Neural cell (in vitro differentiated cells): ENCODE measurements at regions not wholly inside any gene's neighbourhood (a gene's known extent, or its start where the extent isn't known, plus 50 kb on each side); places are given as distances from the start of the nearest gene placed in this dataset.

Experiments used
- CTCF ChIP-seq: fragments of 450-650 bp; IDR thresholded peaks from 2 replicates; pipeline ENCODE4 v1.5.1; 2014; ENCODE audit warnings: antibody characterized with exemption, mild to moderate bottlenecking, moderate library complexity; ENCODE audit not compliant: poor library complexity, severe bottlenecking
- POLR2AphosphoS5 ChIP-seq: IDR thresholded peaks from 2 replicates; pipeline ENCODE4 v1.6.1; 2012
- RAD21 ChIP-seq: fragments of 450-650 bp; conservative IDR thresholded peaks from 2 replicates; pipeline ENCODE4 v1.6.1; 2014; ENCODE audit warnings: antibody characterized with exemption, mild to moderate bottlenecking, moderate library complexity
- SMC3 ChIP-seq: fragments of 450-650 bp; conservative IDR thresholded peaks from 2 replicates; pipeline ENCODE4 v1.6.1; 2014; ENCODE audit warnings: antibody characterized with exemption, mild to moderate bottlenecking, moderate library complexity; ENCODE audit not compliant: poor library complexity
- TAF1 ChIP-seq: IDR thresholded peaks from 2 replicates; pipeline ENCODE4 v1.6.1; 2012; ENCODE audit warnings: low read depth
- TF ChIP-seq, protein P1 (sequence below): IDR thresholded peaks from 2 replicates; pipeline ENCODE4 v1.6.1; 2012; ENCODE audit warnings: borderline replicate concordance

DNA sequence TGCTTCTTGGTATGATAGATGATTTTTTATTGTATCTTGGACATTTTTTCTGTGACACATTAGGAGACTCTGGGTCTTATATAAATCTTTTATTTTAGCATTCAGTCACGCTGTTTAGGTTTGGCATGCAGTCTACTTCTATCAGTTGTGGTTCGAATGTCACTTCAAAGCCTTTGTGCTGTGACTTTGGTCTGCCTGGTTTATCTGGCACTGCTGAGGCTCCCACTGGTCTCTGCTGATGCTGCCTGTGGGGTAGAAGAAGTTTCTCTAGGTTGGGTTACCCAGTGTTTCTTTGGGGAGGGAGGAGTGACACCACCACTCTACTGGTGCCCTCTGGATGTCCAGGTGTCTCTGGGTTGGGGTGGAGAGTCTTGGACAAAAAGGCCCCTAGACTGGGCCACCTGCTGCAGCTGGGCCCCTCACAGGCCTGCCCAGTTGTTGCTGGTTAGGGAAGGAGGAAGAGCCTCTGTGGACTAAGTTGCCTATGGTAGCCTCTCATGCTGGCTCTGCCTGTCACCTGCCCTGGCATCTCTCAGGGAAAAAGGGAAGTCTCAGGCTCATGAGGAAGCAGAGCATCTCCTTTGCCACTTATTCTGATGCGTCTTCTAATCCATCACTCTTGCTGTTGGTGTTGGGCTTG lies 115.4 kb upstream of the HS6ST1 start:
- no peak for TF ChIP-seq CTCF
- TF ChIP-seq, protein P1, sequence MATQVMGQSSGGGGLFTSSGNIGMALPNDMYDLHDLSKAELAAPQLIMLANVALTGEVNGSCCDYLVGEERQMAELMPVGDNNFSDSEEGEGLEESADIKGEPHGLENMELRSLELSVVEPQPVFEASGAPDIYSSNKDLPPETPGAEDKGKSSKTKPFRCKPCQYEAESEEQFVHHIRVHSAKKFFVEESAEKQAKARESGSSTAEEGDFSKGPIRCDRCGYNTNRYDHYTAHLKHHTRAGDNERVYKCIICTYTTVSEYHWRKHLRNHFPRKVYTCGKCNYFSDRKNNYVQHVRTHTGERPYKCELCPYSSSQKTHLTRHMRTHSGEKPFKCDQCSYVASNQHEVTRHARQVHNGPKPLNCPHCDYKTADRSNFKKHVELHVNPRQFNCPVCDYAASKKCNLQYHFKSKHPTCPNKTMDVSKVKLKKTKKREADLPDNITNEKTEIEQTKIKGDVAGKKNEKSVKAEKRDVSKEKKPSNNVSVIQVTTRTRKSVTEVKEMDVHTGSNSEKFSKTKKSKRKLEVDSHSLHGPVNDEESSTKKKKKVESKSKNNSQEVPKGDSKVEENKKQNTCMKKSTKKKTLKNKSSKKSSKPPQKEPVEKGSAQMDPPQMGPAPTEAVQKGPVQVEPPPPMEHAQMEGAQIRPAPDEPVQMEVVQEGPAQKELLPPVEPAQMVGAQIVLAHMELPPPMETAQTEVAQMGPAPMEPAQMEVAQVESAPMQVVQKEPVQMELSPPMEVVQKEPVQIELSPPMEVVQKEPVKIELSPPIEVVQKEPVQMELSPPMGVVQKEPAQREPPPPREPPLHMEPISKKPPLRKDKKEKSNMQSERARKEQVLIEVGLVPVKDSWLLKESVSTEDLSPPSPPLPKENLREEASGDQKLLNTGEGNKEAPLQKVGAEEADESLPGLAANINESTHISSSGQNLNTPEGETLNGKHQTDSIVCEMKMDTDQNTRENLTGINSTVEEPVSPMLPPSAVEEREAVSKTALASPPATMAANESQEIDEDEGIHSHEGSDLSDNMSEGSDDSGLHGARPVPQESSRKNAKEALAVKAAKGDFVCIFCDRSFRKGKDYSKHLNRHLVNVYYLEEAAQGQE, result no peak
- no peak for TF ChIP-seq TAF1
- TF ChIP-seq POLR2AphosphoS5, result no peak
- TF ChIP-seq RAD21, result no peak
- no peak for TF ChIP-seq SMC3
